ENCODE measurements at regions not wholly inside any gene's neighbourhood (a gene's known extent, or its start where the extent isn't known, plus 50 kb on each side); places are given as distances from the start of the nearest gene placed in this dataset.

- Histone ChIP-seq H3K23me2 (ENCODE audit: insufficient read length, low read depth, low read length, poor library complexity, severe bottlenecking) (no peaks in the 10 kb centered on the region), H3K4ac (ENCODE audit: low read depth, low read length) (no peak overlapping the region), H2AFZ (ENCODE audit: low read length) (no peak overlapping the region), H3K18ac (ENCODE audit: insufficient read length, low read depth, low read length) (no peak overlapping the region), H3K23ac (ENCODE audit: insufficient read length, low read depth, low read length) (no peak overlapping the region), H2BK12ac (ENCODE audit: insufficient read length, low read depth, low read length) (no peak overlapping the region), H3K4me1 (ENCODE audit: insufficient read depth, low read length) (no peaks in the 10 kb centered on the region), H4K5ac (ENCODE audit: insufficient read length, low read depth, low read length) (no peak overlapping the region), H2BK15ac (ENCODE audit: low read depth, low read length) (no peak overlapping the region), H2BK5ac (ENCODE audit: insufficient read length, low read length) (no peak overlapping the region), H4K91ac (ENCODE audit: insufficient read length, low read depth, low read length) (no peak overlapping the region), H3T11ph (ENCODE audit: low read length) (no peak overlapping the region), H3K9ac (ENCODE audit: extremely low read depth, insufficient read length, low read length) (no peak overlapping the region), H4K20me1 (ENCODE audit: control insufficient read depth, insufficient read depth, insufficient read length) (no peaks in the 10 kb centered on the region), H3K27me3 (ENCODE audit: insufficient read depth, low read length) (no peaks in the 10 kb centered on the region), H2BK120ac (ENCODE audit: low read depth, low read length, poor library complexity, severe bottlenecking) (no peak overlapping the region), H2AK5ac (ENCODE audit: insufficient read length, low read length) (no peak overlapping the region), H4K8ac (replicated peaks; ENCODE audit: insufficient read length, low read depth, low read length) (no peak overlapping the region), H3K27ac (ENCODE audit: insufficient read length, low read depth, low read length) (no peak overlapping the region), H3K9me3 (ENCODE audit: control insufficient read depth, low read depth, low read length) (no peaks in the 10 kb centered on the region), H2BK20ac (ENCODE audit: low read depth, low read length, poor library complexity, severe bottlenecking) (no peak overlapping the region), H3K14ac (ENCODE audit: insufficient read depth, low read length) (no peak overlapping the region), H3K56ac (ENCODE audit: insufficient read length, low read depth, low read length) (no peak overlapping the region), H3K79me1 (ENCODE audit: insufficient read depth, low read depth, low read length, poor library complexity, severe bottlenecking) (no peaks in the 10 kb centered on the region), H3K79me2 (ENCODE audit: insufficient read depth, low read length) (no peaks in the 10 kb centered on the region), H3K4me2 (ENCODE audit: insufficient read depth, insufficient read length, low read length) (no peak overlapping the region)
- WGBS (ENCODE audit: extremely low coverage, insufficient read length, low lambda C conversion rate) = no CpG with 5 or more reads among the region's 2 CpGs
- Mint-ChIP-seq H3K4me3 (no peak overlapping the region), H3K27me3 (ENCODE audit: low read depth) (no peaks in the 10 kb centered on the region), H3K4me1 (no peaks in the 10 kb centered on the region), H3K27ac (no peak overlapping the region), H3K9me3 (no peaks in the 10 kb centered on the region), H3K36me3 (ENCODE audit: insufficient read depth in 1 of 3, low read depth in 3 of 3) (no peaks in the 10 kb centered on the region)
- no peak for TF ChIP-seq CTCF (conservative IDR thresholded peaks at IDR 0.05)
- DNase-seq = no peak
Observed at GRCh38 chr11:80843266-80843974, 1402.6 kb upstream of the TENM4 start.

All from H9 (cell line).